ENCODE measurements at regions not wholly inside any gene's neighbourhood (a gene's known extent, or its start where the extent isn't known, plus 50 kb on each side); places are given as distances from the start of the nearest gene placed in this dataset.

DNA sequence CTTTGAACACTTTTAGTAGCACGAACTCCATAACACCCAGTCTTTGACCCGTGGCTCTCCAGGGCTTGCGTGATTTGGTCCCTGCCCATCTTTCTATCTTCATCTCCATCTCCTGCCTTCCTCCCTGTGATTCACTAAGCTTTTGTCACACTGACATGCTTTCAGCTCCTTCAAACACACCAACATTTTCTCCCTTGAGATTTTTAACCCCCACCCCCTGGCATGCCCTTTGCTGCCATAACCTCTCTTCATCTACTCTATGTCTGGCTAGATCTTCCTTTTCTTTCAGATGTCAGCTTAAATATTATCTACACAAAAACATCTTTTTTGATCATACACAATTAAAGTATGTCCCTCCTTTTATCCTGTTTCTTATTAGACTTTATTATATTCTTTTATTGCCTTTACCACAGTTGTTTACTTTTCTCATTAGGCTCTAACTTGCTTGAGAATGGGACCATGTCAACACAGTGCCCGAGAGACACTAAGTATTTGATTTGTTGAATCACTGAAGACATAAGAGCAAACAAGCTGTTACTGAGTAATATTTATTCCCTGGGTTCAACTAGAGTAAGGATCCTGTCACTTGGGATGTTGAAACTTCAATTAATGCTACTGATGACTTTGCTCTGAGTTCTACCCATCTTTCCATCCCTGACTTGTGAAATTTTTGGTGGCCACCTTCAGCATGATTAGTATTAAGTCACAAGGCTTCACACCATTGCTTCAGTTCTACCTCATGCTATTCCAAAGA lies 387.3 kb downstream of the LRIG3 start:
- TF ChIP-seq, protein P1, sequence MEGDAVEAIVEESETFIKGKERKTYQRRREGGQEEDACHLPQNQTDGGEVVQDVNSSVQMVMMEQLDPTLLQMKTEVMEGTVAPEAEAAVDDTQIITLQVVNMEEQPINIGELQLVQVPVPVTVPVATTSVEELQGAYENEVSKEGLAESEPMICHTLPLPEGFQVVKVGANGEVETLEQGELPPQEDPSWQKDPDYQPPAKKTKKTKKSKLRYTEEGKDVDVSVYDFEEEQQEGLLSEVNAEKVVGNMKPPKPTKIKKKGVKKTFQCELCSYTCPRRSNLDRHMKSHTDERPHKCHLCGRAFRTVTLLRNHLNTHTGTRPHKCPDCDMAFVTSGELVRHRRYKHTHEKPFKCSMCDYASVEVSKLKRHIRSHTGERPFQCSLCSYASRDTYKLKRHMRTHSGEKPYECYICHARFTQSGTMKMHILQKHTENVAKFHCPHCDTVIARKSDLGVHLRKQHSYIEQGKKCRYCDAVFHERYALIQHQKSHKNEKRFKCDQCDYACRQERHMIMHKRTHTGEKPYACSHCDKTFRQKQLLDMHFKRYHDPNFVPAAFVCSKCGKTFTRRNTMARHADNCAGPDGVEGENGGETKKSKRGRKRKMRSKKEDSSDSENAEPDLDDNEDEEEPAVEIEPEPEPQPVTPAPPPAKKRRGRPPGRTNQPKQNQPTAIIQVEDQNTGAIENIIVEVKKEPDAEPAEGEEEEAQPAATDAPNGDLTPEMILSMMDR (IDR thresholded peaks at IDR 0.05) = no peak
- TF ChIP-seq TCF7L2 (IDR thresholded peaks at IDR 0.05; ENCODE audit: low read depth, low read length) = no peak

Measured in Panc1 (cell line).